ENCODE measurements at regions not wholly inside any gene's neighbourhood (a gene's known extent, or its start where the extent isn't known, plus 50 kb on each side); places are given as distances from the start of the nearest gene placed in this dataset.

GRCh38 chr15:70501849-70502248 lies 261.5 kb downstream of the UACA start:
- Histone ChIP-seq H3K79me2 (ENCODE audit: control insufficient read depth, insufficient read depth, low read length) (no peaks in the 10 kb centered on the region), H3K36me3 (ENCODE audit: control insufficient read depth, insufficient read depth, low read length) (no peaks in the 10 kb centered on the region), H3K4me2 (ENCODE audit: extremely low read depth, insufficient read depth, low read length) (no peak overlapping the region), H3K4me1 (ENCODE audit: control insufficient read depth, extremely low read depth, insufficient read depth, low read length) (peaks cover 24% of the 10 kb centered on the region), H3K27ac (ENCODE audit: insufficient read depth, low read length) (no peak overlapping the region), H3K9me3 (ENCODE audit: control insufficient read depth, insufficient read depth, low read depth, low read length) (no peaks in the 10 kb centered on the region), H3K9ac (ENCODE audit: insufficient read depth, low read length) (no peak overlapping the region), H4K20me1 (ENCODE audit: control insufficient read depth, extremely low read depth, insufficient read depth, low read length) (no peaks in the 10 kb centered on the region), H3K27me3 (ENCODE audit: control insufficient read depth, insufficient read depth, low read length) (no peaks in the 10 kb centered on the region), H3K4me3 (replicated peaks in 1 of 4; ENCODE audit: control extremely low read depth in 1 of 4, insufficient read depth in 1 of 4, low read depth in 3 of 4, low read length in 4 of 4) (no peak overlapping the region), H2AFZ (ENCODE audit: low read length) (no peak overlapping the region)
- TF ChIP-seq CTCF (conservative IDR thresholded peaks at IDR 0.05 in 1 of 2, IDR thresholded peaks at IDR 0.05 in 1 of 2; ENCODE audit: low read depth in 1 of 2, low read length in 2 of 2) (no peak), EZH2 (IDR thresholded peaks at IDR 0.05; ENCODE audit: low read length, missing control alignments) (no peak)
- no peak for DNase-seq (ENCODE audit: low read depth in 2 of 2)

DNA sequence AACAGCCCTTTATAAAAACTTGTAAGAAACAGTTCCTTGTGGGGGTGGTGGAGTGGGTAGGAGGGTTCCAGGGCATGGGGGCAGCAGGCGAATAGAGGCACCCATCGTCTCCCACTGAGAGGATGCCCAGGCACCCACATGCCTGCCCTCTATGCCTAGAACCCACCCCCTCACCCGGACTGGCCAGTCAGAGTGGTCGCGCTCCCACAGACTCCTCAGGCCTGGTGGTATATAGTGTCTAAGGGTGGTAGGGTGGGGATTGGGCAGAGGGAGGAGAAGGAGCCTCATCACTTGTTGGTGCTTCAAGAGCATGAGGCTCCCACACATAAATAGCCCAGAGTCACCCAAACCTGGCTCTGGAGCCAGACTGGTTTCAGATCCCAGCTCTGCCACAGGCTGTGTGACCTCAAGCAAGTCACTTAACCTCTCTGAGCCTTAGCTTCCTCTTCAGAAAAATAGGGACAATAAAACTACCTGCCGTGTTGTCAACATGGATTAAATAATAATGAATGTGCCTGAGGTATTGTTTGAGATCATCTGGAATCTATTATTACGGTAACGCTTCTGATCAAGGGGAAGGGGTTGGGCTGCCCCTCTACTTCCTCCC lies 262.1 kb downstream of the UACA start:
- no peaks in the 10 kb centered on the region for H4K20me1 ChIP-seq (ENCODE audit: control insufficient read depth, extremely low read depth, insufficient read depth, low read length)
- no peaks in the 10 kb centered on the region for H3K79me2 ChIP-seq (ENCODE audit: control insufficient read depth, insufficient read depth, low read length)
- no peaks in the 10 kb centered on the region for H3K36me3 ChIP-seq (ENCODE audit: control insufficient read depth, insufficient read depth, low read length)
- H3K27ac ChIP-seq (ENCODE audit: insufficient read depth, low read length): no peak overlapping the region
- no peak for TF ChIP-seq EZH2 (IDR thresholded peaks at IDR 0.05; ENCODE audit: low read length, missing control alignments)
- TF ChIP-seq CTCF (conservative IDR thresholded peaks at IDR 0.05 in 1 of 2, IDR thresholded peaks at IDR 0.05 in 1 of 2; ENCODE audit: low read depth in 1 of 2, low read length in 2 of 2): no peak
- DNase-seq (ENCODE audit: low read depth in 2 of 2): no peak
- no peak overlapping the region for H3K9ac ChIP-seq (ENCODE audit: insufficient read depth, low read length)
- H3K4me1 ChIP-seq (ENCODE audit: control insufficient read depth, extremely low read depth, insufficient read depth, low read length): peaks cover 24% of the 10 kb centered on the region
- H3K4me2 ChIP-seq (ENCODE audit: extremely low read depth, insufficient read depth, low read length): no peak overlapping the region
- H3K27me3 ChIP-seq (ENCODE audit: control insufficient read depth, insufficient read depth, low read length): no peaks in the 10 kb centered on the region
- H3K4me3 ChIP-seq (replicated peaks in 1 of 4; ENCODE audit: control extremely low read depth in 1 of 4, insufficient read depth in 1 of 4, low read depth in 3 of 4, low read length in 4 of 4): no peak overlapping the region
- H3K9me3 ChIP-seq (ENCODE audit: control insufficient read depth, insufficient read depth, low read depth, low read length): no peaks in the 10 kb centered on the region
- H2AFZ ChIP-seq (ENCODE audit: low read length): no peak overlapping the region

GRCh38 chr15:70499791-70500190 lies 263.6 kb downstream of the UACA start:
- Histone ChIP-seq H3K9me3 (ENCODE audit: control insufficient read depth, insufficient read depth, low read depth, low read length) (no peaks in the 10 kb centered on the region), H3K27ac (ENCODE audit: insufficient read depth, low read length) (no peak overlapping the region), H3K4me3 (replicated peaks in 1 of 4; ENCODE audit: control extremely low read depth in 1 of 4, insufficient read depth in 1 of 4, low read depth in 3 of 4, low read length in 4 of 4) (no peak overlapping the region), H3K36me3 (ENCODE audit: control insufficient read depth, insufficient read depth, low read length) (no peaks in the 10 kb centered on the region), H4K20me1 (ENCODE audit: control insufficient read depth, extremely low read depth, insufficient read depth, low read length) (no peaks in the 10 kb centered on the region), H3K79me2 (ENCODE audit: control insufficient read depth, insufficient read depth, low read length) (no peaks in the 10 kb centered on the region), H3K4me1 (ENCODE audit: control insufficient read depth, extremely low read depth, insufficient read depth, low read length) (peaks cover 19% of the 10 kb centered on the region), H3K27me3 (ENCODE audit: control insufficient read depth, insufficient read depth, low read length) (no peaks in the 10 kb centered on the region), H2AFZ (ENCODE audit: low read length) (no peak overlapping the region), H3K9ac (ENCODE audit: insufficient read depth, low read length) (no peak overlapping the region), H3K4me2 (ENCODE audit: extremely low read depth, insufficient read depth, low read length) (no peak overlapping the region)
- no peak for DNase-seq (ENCODE audit: low read depth in 2 of 2)
- no peak for TF ChIP-seq CTCF (conservative IDR thresholded peaks at IDR 0.05 in 1 of 2, IDR thresholded peaks at IDR 0.05 in 1 of 2; ENCODE audit: low read depth in 1 of 2, low read length in 2 of 2)
- TF ChIP-seq EZH2 (IDR thresholded peaks at IDR 0.05; ENCODE audit: low read length, missing control alignments): no peak
